COLO668 (cell line): ENCODE measurements at regions not wholly inside any gene's neighbourhood (a gene's known extent, or its start where the extent isn't known, plus 50 kb on each side); places are given as distances from the start of the nearest gene placed in this dataset.

Experiments
- DNase-seq: peaks from one replicate; lab custom pipeline; 2025; ENCODE audit not compliant: unreplicated experiment; lab: John Stamatoyannopoulos, UW

GRCh38 chr15:70150405-70150747 is 52.7 kb upstream of the TLE3 start:
- no peak for DNase-seq

GRCh38 chr15:70149667-70150404 is 52.1 kb upstream of the TLE3 start:
- DNase-seq, result no peak

GRCh38 chr15:70147778-70148177 is 50.1 kb upstream of the TLE3 start:
- no peak for DNase-seq
